Left lung (tissue), 4 donors: ENCODE measurements at regions not wholly inside any gene's neighbourhood (a gene's known extent, or its start where the extent isn't known, plus 50 kb on each side); places are given as distances from the start of the nearest gene placed in this dataset.

ENCODE experiments used
- ATAC-seq: fragments of 200-7000 bp; cut with Tn5 transposase; one replicate; pipeline ENCODE4 v1.9.1; 2020; ENCODE audit warnings: moderate library complexity
- DNase-seq, 4 donors: peaks; one replicate each; pipeline ENCODE4 v3.0.0-alpha.2; 2013 to 2020
- H3K27ac ChIP-seq, 2 donors: fragments of 200-600 bp; sonication (generic) in 1 of 2; one replicate each; pipeline versions ENCODE4 v1.5.0 to v1.8.0; 2020 to 2021
- H3K27me3 ChIP-seq, 2 donors: fragments of 200-600 bp; sonication (generic) in 1 of 2; one replicate each; pipeline versions ENCODE4 v1.5.0 to v1.8.0; 2020 to 2021
- H3K36me3 ChIP-seq, 2 donors: fragments of 200-600 bp; sonication (generic) in 1 of 2; one replicate each; pipeline versions ENCODE4 v1.5.0 to v1.8.0; 2020 to 2021
- H3K4me1 ChIP-seq, 2 donors: fragments of 200-600 bp; one replicate each; pipeline ENCODE4 v1.8.0; 2021
- H3K4me3 ChIP-seq, 2 donors: fragments of 200-600 bp; sonication (generic) in 1 of 2; one replicate each; pipeline versions ENCODE4 v1.5.0 to v1.8.0; 2020 to 2021; ENCODE audit warnings: mild to moderate bottlenecking in 1 of 2
- H3K9me3 ChIP-seq, 2 donors: fragments of 200-600 bp; sonication (generic) in 1 of 2; one replicate each; pipeline versions ENCODE4 v1.5.0 to v1.8.0; 2020 to 2021
- CTCF ChIP-seq, 2 donors: fragments of 200-600 bp; sonication (generic) in 1 of 2; IDR thresholded peaks; one replicate each; pipeline versions ENCODE4 v1.5.0 to v1.8.0; 2021; ENCODE audit warnings: antibody characterized with exemption in 2 of 2
- intact Hi-C, 2 donors: fragments of 100-400 bp; cut with DNase I; formaldehyde crosslinking; loops; one replicate each; pipeline versions ENCODE4 v1.11.2 to v1.14.2; 2022
- donor health status: DM: no; HTN: yes; CAD: no.
- donor health status: DM: no; HTN: no; CAD: no.

GRCh38 chr4:83699358-83699757 is 163.4 kb downstream of the GPAT3 start:
- no peak overlapping the region for H3K4me3 ChIP-seq
- intact Hi-C loops = no loop called here
- no peak overlapping the region for H3K27ac ChIP-seq
- H3K4me1 ChIP-seq = no peaks in the 10 kb centered on the region
- H3K36me3 ChIP-seq = no peaks in the 10 kb centered on the region
- no peaks in the 10 kb centered on the region for H3K27me3 ChIP-seq
- DNase-seq (no peak), ATAC-seq (no peak)
- TF ChIP-seq CTCF (IDR thresholded peaks at IDR 0.05) = no peak
- H3K9me3 ChIP-seq = peaks cover 0 to 23% of the 10 kb centered on the region in 2 donors

GRCh38 chr4:83692028-83692427 is 156.1 kb downstream of the GPAT3 start:
- ATAC-seq (no peak), DNase-seq (no peak)
- Histone ChIP-seq H3K4me3 (no peak overlapping the region), H3K4me1 (no peaks in the 10 kb centered on the region), H3K27me3 (no peaks in the 10 kb centered on the region), H3K27ac (no peak overlapping the region), H3K36me3 (no peaks in the 10 kb centered on the region), H3K9me3 (no peaks in the 10 kb centered on the region)
- no peak for TF ChIP-seq CTCF (IDR thresholded peaks at IDR 0.05)
- intact Hi-C loops = no loop called here

- Histone ChIP-seq H3K27me3 (no peaks in the 10 kb centered on the region), H3K27ac (no peak overlapping the region), H3K9me3 (no peaks in the 10 kb centered on the region), H3K4me3 (no peak overlapping the region), H3K4me1 (no peaks in the 10 kb centered on the region), H3K36me3 (no peaks in the 10 kb centered on the region)
- DNase-seq = no peak
- no peak for ATAC-seq
- no peak for TF ChIP-seq CTCF (IDR thresholded peaks at IDR 0.05)
- intact Hi-C loops = no loop called here
Observed at GRCh38 chr4:83686166-83686565, 150.3 kb downstream of the GPAT3 start.

- DNase-seq = no peak
- Histone ChIP-seq H3K4me3 (no peak overlapping the region), H3K27me3 (peaks cover 0 to 8% of the 10 kb centered on the region in 2 donors), H3K36me3 (no peaks in the 10 kb centered on the region), H3K27ac (no peak overlapping the region), H3K9me3 (no peaks in the 10 kb centered on the region), H3K4me1 (no peaks in the 10 kb centered on the region)
- no peak for ATAC-seq
- TF ChIP-seq CTCF (IDR thresholded peaks at IDR 0.05) = no peak
- intact Hi-C loops = no loop called here
Observed at GRCh38 chr4:83679692-83680091, 143.8 kb downstream of the GPAT3 start.

GRCh38 chr4:83679254-83679653 is 143.3 kb downstream of the GPAT3 start:
- DNase-seq = no peak
- H3K36me3 ChIP-seq = no peaks in the 10 kb centered on the region
- ATAC-seq = no peak
- no peak for TF ChIP-seq CTCF (IDR thresholded peaks at IDR 0.05)
- peaks cover 0 to 8% of the 10 kb centered on the region in 2 donors for H3K27me3 ChIP-seq
- intact Hi-C loops = no loop called here
- H3K27ac ChIP-seq = no peak overlapping the region
- no peaks in the 10 kb centered on the region for H3K4me1 ChIP-seq
- H3K9me3 ChIP-seq = no peaks in the 10 kb centered on the region
- no peak overlapping the region for H3K4me3 ChIP-seq
